CD4-positive, alpha-beta T cell (primary cell): ENCODE measurements at regions not wholly inside any gene's neighbourhood (a gene's known extent, or its start where the extent isn't known, plus 50 kb on each side); places are given as distances from the start of the nearest gene placed in this dataset.

Experiments used
- ATAC-seq: fragments of 200-7000 bp; cut with Tn5 transposase; one replicate; pipeline ENCODE4 v1.10.0; 2022; ENCODE audit warnings: mild to moderate bottlenecking; ENCODE audit not compliant: poor library complexity
- CTCF ChIA-PET: fragments of 350-600 bp; sonication (Branson Sonifier 250); formaldehyde crosslinking; loops from one replicate; lab custom pipeline; 2021; ENCODE audit warnings: antibody characterized with exemption, inconsistent platforms; lab: Charles Lee
- POLR2A ChIA-PET: fragments of 350-600 bp; sonication (Branson Sonifier 250); formaldehyde crosslinking; loops from one replicate; lab custom pipeline; 2021; ENCODE audit warnings: antibody characterized with exemption, inconsistent platforms; lab: Charles Lee
- DNase-seq, 14 experiments: peaks; one replicate each; pipeline ENCODE4 v3.0.0-alpha.2; 2013 to 2020; ENCODE audit warnings: mixed read lengths in 2 of 14
- H3K27ac ChIP-seq, 2 donors: one replicate each; pipeline versions ENCODE4 v1.5.1 to v1.7.0; 2013; ENCODE audit warnings: low read length in 2 of 2, low read depth in 1 of 2, mild to moderate bottlenecking in 1 of 2
- H3K27me3 ChIP-seq, 2 experiments: 1 replicate in 1 of 2; 2 replicates in 1 of 2; pipeline versions ENCODE4 v1.6.1 to v1.7.0; 2013; ENCODE audit warnings: low read length in 2 of 2, control low read depth in 1 of 2, mild to moderate bottlenecking in 1 of 2, moderate library complexity in 1 of 2; ENCODE audit not compliant: insufficient read depth in 2 of 2, control insufficient read depth in 1 of 2
- H3K36me3 ChIP-seq: one replicate; pipeline ENCODE4 v1.6.1; 2013; ENCODE audit warnings: low read length, control low read depth; ENCODE audit not compliant: insufficient read depth
- H3K4me1 ChIP-seq: one replicate; pipeline ENCODE4 v1.6.1; 2013; ENCODE audit warnings: low read length, control low read depth; ENCODE audit not compliant: insufficient read depth
- H3K4me3 ChIP-seq: one replicate; pipeline ENCODE4 v1.5.1; 2013; ENCODE audit warnings: mild to moderate bottlenecking, low read length, moderate library complexity
- H3K9me3 ChIP-seq, 2 experiments: 1 replicate in 1 of 2; 2 replicates in 1 of 2; pipeline versions ENCODE4 v1.6.1 to v1.7.0; 2013; ENCODE audit warnings: low read length in 2 of 2, mild to moderate bottlenecking in 2 of 2, control low read depth in 1 of 2, moderate library complexity in 1 of 2; ENCODE audit not compliant: control insufficient read depth in 1 of 2, insufficient read depth in 1 of 2
- H3K27ac Mint-ChIP-seq: one replicate; pipeline ENCODE4 v1.8.0; 2020; ENCODE audit warnings: mixed read lengths
- H3K27me3 Mint-ChIP-seq: one replicate; pipeline ENCODE4 v1.8.0; 2021; ENCODE audit warnings: mixed read lengths
- H3K36me3 Mint-ChIP-seq: one replicate; pipeline ENCODE4 v1.8.0; 2021; ENCODE audit warnings: low read depth, mixed read lengths
- H3K4me1 Mint-ChIP-seq: one replicate; pipeline ENCODE4 v1.8.0; 2021; ENCODE audit warnings: low read depth, mixed read lengths
- H3K4me3 Mint-ChIP-seq: one replicate; pipeline ENCODE4 v1.8.0; 2020; ENCODE audit warnings: mild to moderate bottlenecking, mixed read lengths
- H3K9me3 Mint-ChIP-seq: one replicate; pipeline ENCODE4 v1.8.0; 2020; ENCODE audit warnings: mixed read lengths
- intact Hi-C, 2 experiments: fragments of 100-400 bp; cut with DNase I in 1 of 2; cut with micrococcal nuclease in 1 of 2; formaldehyde crosslinking; loops; one replicate each; pipeline versions ENCODE4 v1.15.1 to v1.9.0; 2023 to 2025; cut with DNase I, micrococcal nuclease
- TF ChIP-seq, protein P1 (sequence below): fragments of 200-600 bp; IDR thresholded peaks from one replicate; pipeline ENCODE4 v1.8.0; 2022; ENCODE audit warnings: antibody characterized with exemption, mild to moderate bottlenecking

DNA sequence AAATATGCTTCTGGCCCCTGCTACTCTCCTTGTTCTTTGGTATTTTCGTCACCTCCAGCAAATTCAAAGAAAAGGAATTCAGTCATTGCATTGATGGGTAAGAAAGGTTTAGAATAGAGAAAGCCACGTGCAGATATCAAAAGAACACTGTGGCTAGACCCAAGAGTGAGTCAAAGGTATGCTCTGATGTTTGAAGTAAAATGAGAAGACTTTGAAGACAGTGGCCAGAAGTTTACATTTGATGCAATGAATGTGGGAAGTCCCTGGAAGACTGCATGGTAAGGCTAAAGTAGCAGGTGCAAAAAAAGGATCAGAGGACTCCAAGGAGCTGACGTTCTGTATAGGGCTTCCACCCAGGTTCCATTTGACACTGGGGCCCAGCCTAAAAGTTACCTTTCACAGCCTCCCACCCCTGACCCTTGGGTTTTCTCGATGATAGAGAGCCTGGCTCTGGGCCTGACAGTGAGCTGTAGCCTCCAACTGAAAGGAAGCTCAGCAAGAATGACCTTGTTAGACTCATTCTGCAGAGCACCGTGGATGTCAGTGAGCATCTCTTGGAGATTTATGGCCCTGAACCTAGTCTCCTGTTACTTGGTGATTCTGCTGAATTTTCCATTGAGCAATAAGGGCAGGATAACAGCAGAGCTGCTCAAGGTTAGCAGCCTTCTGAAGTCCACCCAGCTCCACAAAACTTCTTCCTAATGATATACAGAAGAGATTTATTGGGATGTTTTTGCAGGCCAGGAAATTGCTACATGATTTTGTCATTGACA lies 223.7 kb upstream of the RBBP8 start:
- ChIA-PET CTCF (interaction anchor here (0.6 kb wide), 1 partner anchor 271 kb away, joined by 3 read pairs; no protein-coding TSS in a partner anchor), POLR2A (no interaction called here)
- DNase-seq (no peak), ATAC-seq (no peak)
- Mint-ChIP-seq H3K4me1 (no peaks in the 10 kb centered on the region), H3K27me3 (peaks cover 9% of the 10 kb centered on the region), H3K36me3 (no peaks in the 10 kb centered on the region), H3K4me3 (no peak overlapping the region), H3K27ac (no peak overlapping the region), H3K9me3 (no peaks in the 10 kb centered on the region)
- H3K27me3 ChIP-seq = no peaks in the 10 kb centered on the region
- H3K27ac ChIP-seq = no peak overlapping the region
- no peaks in the 10 kb centered on the region for H3K36me3 ChIP-seq
- H3K4me3 ChIP-seq = no peak overlapping the region
- TF ChIP-seq, protein P1, sequence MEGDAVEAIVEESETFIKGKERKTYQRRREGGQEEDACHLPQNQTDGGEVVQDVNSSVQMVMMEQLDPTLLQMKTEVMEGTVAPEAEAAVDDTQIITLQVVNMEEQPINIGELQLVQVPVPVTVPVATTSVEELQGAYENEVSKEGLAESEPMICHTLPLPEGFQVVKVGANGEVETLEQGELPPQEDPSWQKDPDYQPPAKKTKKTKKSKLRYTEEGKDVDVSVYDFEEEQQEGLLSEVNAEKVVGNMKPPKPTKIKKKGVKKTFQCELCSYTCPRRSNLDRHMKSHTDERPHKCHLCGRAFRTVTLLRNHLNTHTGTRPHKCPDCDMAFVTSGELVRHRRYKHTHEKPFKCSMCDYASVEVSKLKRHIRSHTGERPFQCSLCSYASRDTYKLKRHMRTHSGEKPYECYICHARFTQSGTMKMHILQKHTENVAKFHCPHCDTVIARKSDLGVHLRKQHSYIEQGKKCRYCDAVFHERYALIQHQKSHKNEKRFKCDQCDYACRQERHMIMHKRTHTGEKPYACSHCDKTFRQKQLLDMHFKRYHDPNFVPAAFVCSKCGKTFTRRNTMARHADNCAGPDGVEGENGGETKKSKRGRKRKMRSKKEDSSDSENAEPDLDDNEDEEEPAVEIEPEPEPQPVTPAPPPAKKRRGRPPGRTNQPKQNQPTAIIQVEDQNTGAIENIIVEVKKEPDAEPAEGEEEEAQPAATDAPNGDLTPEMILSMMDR = no peak
- intact Hi-C loops = loop anchor here in 1 of 2 experiments (5.0 to 10.0 kb wide), 2 partner anchors 1215 to 1512 kb away; no protein-coding TSS in a partner anchor
- H3K9me3 ChIP-seq = no peaks in the 10 kb centered on the region
- H3K4me1 ChIP-seq = no peaks in the 10 kb centered on the region

GRCh38 chr18:22710673-22711191 lies 222.4 kb upstream of the RBBP8 start:
- Histone ChIP-seq H3K27me3 (no peaks in the 10 kb centered on the region), H3K4me1 (no peaks in the 10 kb centered on the region), H3K27ac (no peak overlapping the region), H3K9me3 (no peaks in the 10 kb centered on the region), H3K4me3 (no peak overlapping the region), H3K36me3 (no peaks in the 10 kb centered on the region)
- Mint-ChIP-seq H3K27ac (no peak overlapping the region), H3K36me3 (no peaks in the 10 kb centered on the region), H3K9me3 (no peaks in the 10 kb centered on the region), H3K4me1 (no peaks in the 10 kb centered on the region), H3K27me3 (peaks cover 8% of the 10 kb centered on the region), H3K4me3 (no peak overlapping the region)
- no peak for ATAC-seq
- no peak for DNase-seq
- TF ChIP-seq, protein P1 = no peak
- POLR2A ChIA-PET = no interaction called here
- CTCF ChIA-PET = interaction anchor here (0.6 kb wide), 1 partner anchor 515 kb away, joined by 3 read pairs; no protein-coding TSS in a partner anchor
- intact Hi-C loops = no loop called here

DNA sequence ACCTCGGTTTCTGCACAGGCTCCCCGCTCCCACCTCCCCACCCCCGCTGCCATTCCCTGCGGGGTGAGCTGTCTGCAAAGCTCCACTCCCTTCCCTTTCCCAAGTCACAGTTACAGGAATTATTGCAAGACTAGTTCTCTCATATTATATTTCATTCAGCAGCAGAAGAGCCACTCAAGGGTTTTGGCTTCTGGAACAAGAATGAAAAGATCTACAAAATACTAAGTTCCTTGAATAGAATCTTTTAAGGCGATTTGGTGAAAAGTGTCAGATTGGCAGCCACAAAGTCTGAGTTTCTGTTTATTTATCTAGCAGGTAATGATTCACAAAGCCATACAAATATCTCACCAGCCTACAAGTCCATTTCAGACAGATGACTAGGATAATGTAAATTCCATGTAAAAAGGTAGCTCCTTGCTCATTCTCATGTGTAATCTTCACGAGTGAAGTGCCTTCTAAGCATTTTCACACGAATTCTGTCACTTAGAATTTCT lies 221.9 kb upstream of the RBBP8 start:
- no peaks in the 10 kb centered on the region for H3K9me3 ChIP-seq

More for the DNA sequence above, 221.9 kb upstream of the RBBP8 start:
- ATAC-seq (no peak), DNase-seq (no peak)
- H3K4me1 ChIP-seq = no peaks in the 10 kb centered on the region
- POLR2A ChIA-PET = no interaction called here
- Mint-ChIP-seq H3K4me3 (no peak overlapping the region), H3K36me3 (no peaks in the 10 kb centered on the region), H3K4me1 (no peaks in the 10 kb centered on the region), H3K9me3 (no peaks in the 10 kb centered on the region), H3K27me3 (peaks cover 4% of the 10 kb centered on the region), H3K27ac (no peak overlapping the region)
- no peaks in the 10 kb centered on the region for H3K27me3 ChIP-seq
- TF ChIP-seq, protein P1 = no peak
- CTCF ChIA-PET = no interaction called here
- H3K27ac ChIP-seq = no peak overlapping the region
- no peaks in the 10 kb centered on the region for H3K36me3 ChIP-seq
- intact Hi-C loops = no loop called here
- H3K4me3 ChIP-seq = no peak overlapping the region
